NCI-H1105 treated with DMSO at 0.1 percent for 48 hours (cell line): ENCODE measurements at regions not wholly inside any gene's neighbourhood (a gene's known extent, or its start where the extent isn't known, plus 50 kb on each side); places are given as distances from the start of the nearest gene placed in this dataset.

ENCODE experiments used
- DNase-seq: peaks from one replicate; lab custom pipeline; 2025; lab: John Stamatoyannopoulos, UW

- DNase-seq: no peak
These were observed 635.0 kb downstream of the TSN start for GRCh38 chr2:122390406-122390805.

GRCh38 chr2:122391726-122392125, 636.3 kb downstream of the TSN start:
- DNase-seq: no peak

GRCh38 chr2:122395687-122396086, 640.2 kb downstream of the TSN start:
- DNase-seq: no peak

- no peak for DNase-seq
These were observed 655.8 kb downstream of the TSN start for GRCh38 chr2:122411231-122411630.

GRCh38 chr2:122412360-122412759, 656.9 kb downstream of the TSN start:
- DNase-seq: peak; percentile 44

GRCh38 chr2:122414902-122415301, 659.5 kb downstream of the TSN start:
- peak; percentile 78 for DNase-seq

- DNase-seq: no peak
These were observed 661.7 kb downstream of the TSN start for GRCh38 chr2:122417114-122417513.

GRCh38 chr2:122421775-122422174, 666.3 kb downstream of the TSN start:
- DNase-seq: no peak

- DNase-seq: no peak
These were observed 667.0 kb downstream of the TSN start for GRCh38 chr2:122422384-122422991.

GRCh38 chr2:122423934-122424333, 668.5 kb downstream of the TSN start:
- no peak for DNase-seq

- no peak for DNase-seq
These were observed 677.8 kb downstream of the TSN start for GRCh38 chr2:122433123-122433754.

GRCh38 chr2:122445003-122445402, 689.6 kb downstream of the TSN start:
- no peak for DNase-seq

- DNase-seq: no peak
These were observed 691.3 kb downstream of the TSN start for GRCh38 chr2:122446761-122447160.

GRCh38 chr2:122447237-122447636, 691.8 kb downstream of the TSN start:
- DNase-seq: no peak

GRCh38 chr2:122451040-122451439, 695.6 kb downstream of the TSN start:
- peak; percentile 15 for DNase-seq

GRCh38 chr2:122451697-122452096, 696.2 kb downstream of the TSN start:
- no peak for DNase-seq

GRCh38 chr2:122469147-122469546, 713.7 kb downstream of the TSN start:
- no peak for DNase-seq

GRCh38 chr2:122471753-122472152, 716.3 kb downstream of the TSN start:
- no peak for DNase-seq

- DNase-seq: no peak
These were observed 722.7 kb downstream of the TSN start for GRCh38 chr2:122478117-122478516.

GRCh38 chr2:122478771-122479170, 723.3 kb downstream of the TSN start:
- no peak for DNase-seq

GRCh38 chr2:122480501-122481243, 725.2 kb downstream of the TSN start:
- DNase-seq: no peak

GRCh38 chr2:122481244-122481622, 725.8 kb downstream of the TSN start:
- no peak for DNase-seq

GRCh38 chr2:122481717-122482116, 726.3 kb downstream of the TSN start:
- no peak for DNase-seq
